Epithelial cell of proximal tubule (primary cell): ENCODE measurements at regions not wholly inside any gene's neighbourhood (a gene's known extent, or its start where the extent isn't known, plus 50 kb on each side); places are given as distances from the start of the nearest gene placed in this dataset.

Source experiments
- DNase-seq: peaks from one replicate; pipeline ENCODE4 v3.0.0-alpha.2; 2011; ENCODE audit warnings: low read depth
- H3K4me3 ChIP-seq: 2 replicates; pipeline ENCODE4 v1.5.1; 2011; ENCODE audit warnings: low read depth, mild to moderate bottlenecking, low read length
- CTCF ChIP-seq: conservative IDR thresholded peaks from 2 replicates; pipeline ENCODE4 v1.5.1; 2012; ENCODE audit warnings: low read depth, mild to moderate bottlenecking, low read length

GRCh38 chr5:164975986-164976385 lies 1470.6 kb downstream of the MAT2B start:
- no peak for DNase-seq
- H3K4me3 ChIP-seq: no peak overlapping the region
- no peak for TF ChIP-seq CTCF

DNA sequence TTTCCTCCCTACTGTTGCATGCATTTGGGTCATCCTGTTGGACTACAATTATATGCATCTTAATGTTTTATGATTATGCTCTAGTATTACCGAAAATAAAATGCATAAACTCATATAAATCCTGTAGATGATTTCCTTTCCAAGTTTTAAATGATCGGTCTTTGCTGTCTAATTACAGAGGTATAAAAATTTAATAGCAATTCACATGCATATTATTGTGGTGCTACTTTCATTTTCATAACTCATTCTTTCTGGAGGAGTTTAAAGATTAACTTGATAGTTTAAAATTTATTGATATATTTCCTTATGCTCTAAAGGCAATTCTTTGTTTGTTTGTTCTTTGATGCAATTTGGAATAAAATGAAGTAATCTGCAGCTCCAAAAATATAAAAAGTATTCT lies 1475.1 kb downstream of the MAT2B start:
- no peak overlapping the region for H3K4me3 ChIP-seq
- TF ChIP-seq CTCF: no peak
- DNase-seq: no peak

GRCh38 chr5:164998142-164998541 lies 1492.7 kb downstream of the MAT2B start:
- no peak overlapping the region for H3K4me3 ChIP-seq
- no peak for TF ChIP-seq CTCF
- no peak for DNase-seq

- no peak for TF ChIP-seq CTCF
- H3K4me3 ChIP-seq: no peak overlapping the region
- no peak for DNase-seq
Observed at GRCh38 chr5:164998590-164998989, 1493.2 kb downstream of the MAT2B start.

- no peak for TF ChIP-seq CTCF
- no peak for DNase-seq
- H3K4me3 ChIP-seq: no peak overlapping the region
Observed at GRCh38 chr5:165000479-165001190, 1495.2 kb downstream of the MAT2B start.

GRCh38 chr5:165003283-165003682 lies 1497.9 kb downstream of the MAT2B start:
- no peak for DNase-seq

More at GRCh38 chr5:165003283-165003682, 1497.9 kb downstream of the MAT2B start:
- TF ChIP-seq CTCF: no peak
- H3K4me3 ChIP-seq: no peak overlapping the region
